ENCODE measurements at regions not wholly inside any gene's neighbourhood (a gene's known extent, or its start where the extent isn't known, plus 50 kb on each side); places are given as distances from the start of the nearest gene placed in this dataset.

GRCh38 chr20:60064554-60065196 lies 106.5 kb downstream of the CDH26 start:
- DNase-seq, result no peak
- Histone ChIP-seq H4K12ac (ENCODE audit: low read depth, low read length) (no peak overlapping the region), H3K4me3 (ENCODE audit: low read depth, low read length) (no peak overlapping the region), H3K27ac (ENCODE audit: low read depth, low read length) (no peak overlapping the region), H3K79me2 (ENCODE audit: control insufficient read depth, insufficient read depth, low read length, poor library complexity) (peaks cover 2% of the 10 kb centered on the region), H4K8ac (ENCODE audit: low read depth, low read length) (no peak overlapping the region), H3K14ac (ENCODE audit: low read length) (no peak overlapping the region), H3K23ac (ENCODE audit: low read length) (no peak overlapping the region), H2AK5ac (ENCODE audit: low read length) (no peak overlapping the region), H3K9ac (ENCODE audit: low read length) (no peak overlapping the region), H2BK120ac (ENCODE audit: insufficient read depth, low read length, poor library complexity) (no peak overlapping the region), H2AFZ (ENCODE audit: insufficient read depth, low read length, poor library complexity) (no peak overlapping the region), H3K4me2 (ENCODE audit: low read length) (no peak overlapping the region), H3K9me3 (ENCODE audit: insufficient read depth, low read depth, low read length) (peaks cover 7% of the 10 kb centered on the region), H3K4ac (ENCODE audit: low read depth, low read length) (no peak overlapping the region), H3K27me3 (ENCODE audit: insufficient read depth, low read length) (no peaks in the 10 kb centered on the region), H3K79me1 (ENCODE audit: low read length) (no peaks in the 10 kb centered on the region), H3K18ac (ENCODE audit: low read length) (no peak overlapping the region), H3K4me1 (ENCODE audit: control insufficient read depth in 1 of 2, insufficient read depth in 2 of 2, low read length in 2 of 2) (peaks cover 0 to 3% of the 10 kb centered on the region in 2 experiments), H2BK12ac (ENCODE audit: low read length) (no peak overlapping the region), H4K91ac (ENCODE audit: low read depth, low read length) (no peak overlapping the region), H3K36me3 (ENCODE audit: control insufficient read depth in 1 of 2, insufficient read depth in 2 of 2, low read length in 2 of 2) (no peaks in the 10 kb centered on the region), H2BK5ac (ENCODE audit: low read depth, low read length, poor library complexity) (no peak overlapping the region)
- no CpG with 5 or more reads among the region's 4 CpGs for WGBS (ENCODE audit: extremely low coverage, insufficient coverage, insufficient read length)

- H3K27me3 ChIP-seq (ENCODE audit: insufficient read depth, low read length), result no peaks in the 10 kb centered on the region
- no peak overlapping the region for H3K9ac ChIP-seq (ENCODE audit: low read length)
- H4K12ac ChIP-seq (ENCODE audit: low read depth, low read length), result no peak overlapping the region
- H3K4me1 ChIP-seq (ENCODE audit: control insufficient read depth in 1 of 2, insufficient read depth in 2 of 2, low read length in 2 of 2), result peaks cover 0 to 3% of the 10 kb centered on the region in 2 experiments
- H3K27ac ChIP-seq (ENCODE audit: low read depth, low read length), result no peak overlapping the region
- no peak overlapping the region for H3K23ac ChIP-seq (ENCODE audit: low read length)
- no peak overlapping the region for H2BK5ac ChIP-seq (ENCODE audit: low read depth, low read length, poor library complexity)
- no CpG with 5 or more reads among the region's 9 CpGs for WGBS (ENCODE audit: extremely low coverage, insufficient coverage, insufficient read length)
- no peak overlapping the region for H4K8ac ChIP-seq (ENCODE audit: low read depth, low read length)
- no peaks in the 10 kb centered on the region for H3K79me1 ChIP-seq (ENCODE audit: low read length)
- no peak overlapping the region for H3K4ac ChIP-seq (ENCODE audit: low read depth, low read length)
- no peak overlapping the region for H2AFZ ChIP-seq (ENCODE audit: insufficient read depth, low read length, poor library complexity)
- H2BK12ac ChIP-seq (ENCODE audit: low read length), result no peak overlapping the region
- no peak for DNase-seq
- H3K36me3 ChIP-seq (ENCODE audit: control insufficient read depth in 1 of 2, insufficient read depth in 2 of 2, low read length in 2 of 2), result no peaks in the 10 kb centered on the region
- no peak overlapping the region for H3K18ac ChIP-seq (ENCODE audit: low read length)
- H3K14ac ChIP-seq (ENCODE audit: low read length), result no peak overlapping the region
- H4K91ac ChIP-seq (ENCODE audit: low read depth, low read length), result no peak overlapping the region
- H3K4me3 ChIP-seq (ENCODE audit: low read depth, low read length), result no peak overlapping the region
- H3K9me3 ChIP-seq (ENCODE audit: insufficient read depth, low read depth, low read length), result peaks cover 7% of the 10 kb centered on the region
- no peak overlapping the region for H2BK120ac ChIP-seq (ENCODE audit: insufficient read depth, low read length, poor library complexity)
- H3K79me2 ChIP-seq (ENCODE audit: control insufficient read depth, insufficient read depth, low read length, poor library complexity), result peaks cover 2% of the 10 kb centered on the region
- no peak overlapping the region for H3K4me2 ChIP-seq (ENCODE audit: low read length)
- no peak overlapping the region for H2AK5ac ChIP-seq (ENCODE audit: low read length)
These were observed 107.7 kb downstream of the CDH26 start for GRCh38 chr20:60065741-60066437.

GRCh38 chr20:60066438-60066823 lies 108.2 kb downstream of the CDH26 start:
- H4K8ac ChIP-seq (ENCODE audit: low read depth, low read length), result no peak overlapping the region
- no peak overlapping the region for H2BK12ac ChIP-seq (ENCODE audit: low read length)
- H3K4me1 ChIP-seq (ENCODE audit: control insufficient read depth in 1 of 2, insufficient read depth in 2 of 2, low read length in 2 of 2), result peaks cover 0 to 3% of the 10 kb centered on the region in 2 experiments
- no peak overlapping the region for H3K14ac ChIP-seq (ENCODE audit: low read length)
- no peak for DNase-seq
- no peaks in the 10 kb centered on the region for H3K27me3 ChIP-seq (ENCODE audit: insufficient read depth, low read length)
- H3K79me2 ChIP-seq (ENCODE audit: control insufficient read depth, insufficient read depth, low read length, poor library complexity), result peaks cover 2% of the 10 kb centered on the region
- no peak overlapping the region for H3K9ac ChIP-seq (ENCODE audit: low read length)
- no peak overlapping the region for H2AFZ ChIP-seq (ENCODE audit: insufficient read depth, low read length, poor library complexity)
- H3K9me3 ChIP-seq (ENCODE audit: insufficient read depth, low read depth, low read length), result peaks cover 7% of the 10 kb centered on the region
- no peak overlapping the region for H4K12ac ChIP-seq (ENCODE audit: low read depth, low read length)
- no peaks in the 10 kb centered on the region for H3K79me1 ChIP-seq (ENCODE audit: low read length)
- no CpG with 5 or more reads among the region's 7 CpGs for WGBS (ENCODE audit: extremely low coverage, insufficient coverage, insufficient read length)
- H4K91ac ChIP-seq (ENCODE audit: low read depth, low read length), result no peak overlapping the region
- H2BK5ac ChIP-seq (ENCODE audit: low read depth, low read length, poor library complexity), result no peak overlapping the region
- H3K4me2 ChIP-seq (ENCODE audit: low read length), result no peak overlapping the region
- H3K36me3 ChIP-seq (ENCODE audit: control insufficient read depth in 1 of 2, insufficient read depth in 2 of 2, low read length in 2 of 2), result no peaks in the 10 kb centered on the region
- no peak overlapping the region for H3K23ac ChIP-seq (ENCODE audit: low read length)
- no peak overlapping the region for H2AK5ac ChIP-seq (ENCODE audit: low read length)
- H3K18ac ChIP-seq (ENCODE audit: low read length), result no peak overlapping the region
- H2BK120ac ChIP-seq (ENCODE audit: insufficient read depth, low read length, poor library complexity), result no peak overlapping the region
- H3K4me3 ChIP-seq (ENCODE audit: low read depth, low read length), result no peak overlapping the region
- no peak overlapping the region for H3K27ac ChIP-seq (ENCODE audit: low read depth, low read length)
- no peak overlapping the region for H3K4ac ChIP-seq (ENCODE audit: low read depth, low read length)

GRCh38 chr20:60068509-60068908 lies 110.3 kb downstream of the CDH26 start:
- H4K8ac ChIP-seq (ENCODE audit: low read depth, low read length), result no peak overlapping the region
- no peaks in the 10 kb centered on the region for H3K27me3 ChIP-seq (ENCODE audit: insufficient read depth, low read length)
- no peak overlapping the region for H2AFZ ChIP-seq (ENCODE audit: insufficient read depth, low read length, poor library complexity)
- no peak overlapping the region for H3K4ac ChIP-seq (ENCODE audit: low read depth, low read length)
- H3K4me2 ChIP-seq (ENCODE audit: low read length), result no peak overlapping the region
- no peaks in the 10 kb centered on the region for H3K36me3 ChIP-seq (ENCODE audit: control insufficient read depth in 1 of 2, insufficient read depth in 2 of 2, low read length in 2 of 2)
- WGBS (ENCODE audit: extremely low coverage, insufficient coverage, insufficient read length), result no CpG with 5 or more reads among the region's 8 CpGs
- no peak for DNase-seq
- H4K91ac ChIP-seq (ENCODE audit: low read depth, low read length), result no peak overlapping the region
- no peak overlapping the region for H3K23ac ChIP-seq (ENCODE audit: low read length)
- H3K9me3 ChIP-seq (ENCODE audit: insufficient read depth, low read depth, low read length), result peaks cover 7% of the 10 kb centered on the region
- no peak overlapping the region for H4K12ac ChIP-seq (ENCODE audit: low read depth, low read length)
- no peak overlapping the region for H2AK5ac ChIP-seq (ENCODE audit: low read length)
- no peak overlapping the region for H2BK120ac ChIP-seq (ENCODE audit: insufficient read depth, low read length, poor library complexity)
- no peak overlapping the region for H3K4me3 ChIP-seq (ENCODE audit: low read depth, low read length)
- no peaks in the 10 kb centered on the region for H3K79me2 ChIP-seq (ENCODE audit: control insufficient read depth, insufficient read depth, low read length, poor library complexity)
- H3K27ac ChIP-seq (ENCODE audit: low read depth, low read length), result no peak overlapping the region
- no peak overlapping the region for H3K14ac ChIP-seq (ENCODE audit: low read length)
- H3K79me1 ChIP-seq (ENCODE audit: low read length), result no peaks in the 10 kb centered on the region
- H3K9ac ChIP-seq (ENCODE audit: low read length), result no peak overlapping the region
- H2BK12ac ChIP-seq (ENCODE audit: low read length), result no peak overlapping the region
- no peak overlapping the region for H3K18ac ChIP-seq (ENCODE audit: low read length)
- H2BK5ac ChIP-seq (ENCODE audit: low read depth, low read length, poor library complexity), result no peak overlapping the region
- H3K4me1 ChIP-seq (ENCODE audit: control insufficient read depth in 1 of 2, insufficient read depth in 2 of 2, low read length in 2 of 2), result no peaks in the 10 kb centered on the region
